DMS 273 treated with DMSO at 0.1 percent for 48 hours (cell line): ENCODE measurements at regions not wholly inside any gene's neighbourhood (a gene's known extent, or its start where the extent isn't known, plus 50 kb on each side); places are given as distances from the start of the nearest gene placed in this dataset.

ENCODE experiments used
- DNase-seq: peaks from one replicate; lab custom pipeline; 2025; lab: John Stamatoyannopoulos, UW

DNA sequence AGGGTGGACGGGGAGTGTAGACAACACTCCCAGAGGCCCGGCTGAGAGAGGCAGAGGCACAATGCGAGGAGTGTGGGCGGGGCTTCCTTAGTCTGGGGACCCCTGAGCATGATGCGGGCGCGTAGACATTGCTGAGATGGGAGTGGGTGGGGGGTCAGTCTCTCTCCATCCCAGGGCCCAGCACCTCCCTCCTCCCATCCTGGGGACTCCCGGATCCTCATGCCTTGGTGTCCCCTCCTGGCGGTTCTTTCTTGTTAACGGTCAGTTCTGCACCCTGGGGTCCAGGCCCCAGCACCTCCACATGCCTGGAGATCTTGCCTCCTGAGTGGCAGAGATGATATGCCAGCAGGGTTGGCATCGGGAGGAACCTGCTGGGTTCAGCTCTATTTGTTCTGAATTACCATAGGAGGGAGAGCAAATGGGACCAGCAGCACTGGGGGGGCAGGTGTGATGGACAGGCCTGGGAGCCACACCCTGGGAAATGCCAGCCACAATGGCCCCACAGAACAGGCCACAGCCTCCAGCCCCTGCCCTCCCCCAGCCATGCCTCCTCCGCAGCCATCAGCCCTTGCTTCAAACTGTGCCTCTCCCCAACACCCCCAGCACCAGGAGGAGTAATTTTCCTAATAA is 55.7 kb downstream of the RTL6 start:
- DNase-seq: no peak

DNA sequence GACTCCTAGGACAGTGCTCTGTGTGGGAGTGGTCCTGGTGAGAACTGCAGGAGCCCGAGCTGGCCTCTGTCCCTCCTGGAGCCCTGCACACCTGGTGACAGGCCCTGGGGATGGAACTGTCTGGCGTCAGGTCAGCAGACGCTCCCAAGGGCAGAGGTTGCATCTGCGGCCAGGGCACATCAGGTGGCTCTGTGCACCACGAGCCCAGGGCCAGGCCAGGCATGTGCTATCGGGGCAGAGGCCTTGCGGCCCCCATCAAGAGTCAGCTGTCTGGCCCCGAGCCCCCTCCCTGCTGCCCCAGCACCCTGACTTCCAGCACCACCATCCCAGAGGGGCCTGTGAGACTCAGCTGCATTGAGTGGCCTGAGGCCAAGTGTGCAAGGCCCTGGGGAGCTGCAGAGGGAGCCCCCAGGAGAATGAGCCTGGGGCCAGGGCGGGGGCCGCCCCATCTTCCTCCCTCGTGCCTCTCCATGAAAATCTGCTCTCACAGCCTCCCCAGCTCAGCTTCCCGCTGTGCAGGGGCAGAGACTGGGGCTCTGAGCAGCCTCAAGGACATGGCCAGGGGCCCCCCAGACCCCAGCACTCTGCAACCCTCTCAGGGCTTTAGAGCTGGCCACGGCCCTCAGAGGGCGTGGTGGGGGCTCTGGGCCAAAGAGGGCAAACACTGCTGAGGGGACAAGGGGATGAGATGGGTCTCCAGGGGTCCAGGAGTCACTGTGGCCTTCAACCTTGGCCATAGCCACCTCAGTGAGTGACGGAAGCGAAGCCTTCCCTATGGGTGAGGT is 56.4 kb downstream of the RTL6 start:
- DNase-seq: no peak

DNA sequence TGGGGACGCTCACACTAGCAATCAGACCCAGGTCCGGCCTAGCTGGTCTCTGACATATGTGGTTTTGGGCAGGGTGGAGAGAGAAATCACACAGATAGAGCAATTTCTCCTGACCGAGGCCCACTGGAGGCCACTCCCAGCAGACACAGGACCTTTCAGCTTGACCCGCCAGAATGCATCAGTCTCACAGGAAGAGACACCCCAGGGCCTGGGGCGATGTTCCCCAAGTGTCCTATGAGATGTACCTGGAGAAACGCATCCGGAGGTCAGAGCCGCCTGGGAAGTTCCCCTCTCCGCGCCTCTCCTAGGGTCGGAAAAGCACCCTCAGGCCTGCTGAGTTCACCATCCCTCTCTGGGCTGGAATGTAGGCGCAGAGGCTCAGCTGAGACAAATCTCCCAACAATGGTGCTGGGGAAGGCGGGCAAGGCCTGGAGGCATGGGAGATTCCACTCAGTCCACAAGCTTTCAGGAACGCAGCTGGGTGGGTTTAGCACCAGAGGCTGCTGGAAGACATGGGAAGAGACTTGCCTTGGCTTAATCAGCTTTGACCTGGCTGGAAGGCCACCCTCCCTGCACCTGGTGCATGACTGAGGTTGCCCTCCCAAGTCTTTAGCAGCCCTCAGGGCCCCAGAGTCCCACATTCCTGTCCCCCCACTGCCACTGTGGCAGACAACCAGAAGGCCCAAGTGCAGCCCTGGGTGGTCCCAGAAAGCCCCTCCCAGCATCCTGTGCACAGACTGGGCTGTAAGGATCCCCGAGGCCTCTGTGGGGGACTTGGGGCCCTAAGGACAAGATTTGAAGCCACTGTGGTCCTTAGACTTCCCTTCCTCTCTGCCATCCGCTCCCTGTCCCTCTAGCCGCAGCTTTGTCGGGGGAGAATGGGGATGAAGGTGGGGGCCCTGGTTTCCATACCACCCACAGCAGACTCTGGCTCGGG is 57.5 kb downstream of the RTL6 start:
- no peak for DNase-seq

DNA sequence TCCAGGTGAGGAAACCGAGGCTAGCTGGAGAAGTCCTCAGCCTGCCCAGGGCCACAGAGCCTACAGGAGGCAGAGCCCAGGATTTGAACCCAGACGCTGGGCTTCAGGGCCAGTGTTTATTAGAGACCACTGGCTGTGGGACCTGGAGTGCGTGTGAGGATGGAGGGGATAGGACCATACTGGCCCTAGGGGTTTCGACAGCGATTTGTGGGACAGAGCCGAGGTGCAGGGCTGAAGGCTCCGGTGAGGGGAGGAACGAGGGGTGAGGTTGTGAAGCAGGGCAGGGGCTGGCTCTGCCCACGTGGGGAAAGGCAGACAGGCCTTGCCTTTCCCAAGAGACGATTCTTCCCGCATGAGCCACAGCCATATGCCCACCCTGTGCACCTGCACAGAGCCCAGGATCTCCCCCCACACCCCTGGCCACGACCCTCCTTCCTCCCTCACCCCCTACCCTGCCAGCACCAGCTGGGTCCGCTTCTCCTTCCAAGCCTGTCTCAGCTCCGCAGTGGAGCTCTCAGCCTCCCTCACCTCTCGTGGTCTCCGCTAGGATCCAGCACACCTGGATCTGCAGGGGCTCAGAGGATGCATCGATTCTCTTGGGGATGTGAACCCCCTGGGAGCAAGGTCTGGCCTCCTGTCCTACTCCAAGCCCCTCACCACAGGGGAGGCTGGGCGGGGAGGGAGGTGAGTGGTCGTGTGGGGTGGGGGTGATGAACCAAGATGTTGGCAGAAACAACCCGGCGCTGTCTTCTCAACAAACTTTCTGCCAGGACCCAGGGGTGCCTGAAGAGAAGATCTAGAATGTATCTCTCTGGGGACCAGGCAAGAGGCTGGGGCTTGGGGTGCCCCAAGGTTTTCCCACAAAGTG is 58.4 kb downstream of the RTL6 start:
- DNase-seq: no peak

DNA sequence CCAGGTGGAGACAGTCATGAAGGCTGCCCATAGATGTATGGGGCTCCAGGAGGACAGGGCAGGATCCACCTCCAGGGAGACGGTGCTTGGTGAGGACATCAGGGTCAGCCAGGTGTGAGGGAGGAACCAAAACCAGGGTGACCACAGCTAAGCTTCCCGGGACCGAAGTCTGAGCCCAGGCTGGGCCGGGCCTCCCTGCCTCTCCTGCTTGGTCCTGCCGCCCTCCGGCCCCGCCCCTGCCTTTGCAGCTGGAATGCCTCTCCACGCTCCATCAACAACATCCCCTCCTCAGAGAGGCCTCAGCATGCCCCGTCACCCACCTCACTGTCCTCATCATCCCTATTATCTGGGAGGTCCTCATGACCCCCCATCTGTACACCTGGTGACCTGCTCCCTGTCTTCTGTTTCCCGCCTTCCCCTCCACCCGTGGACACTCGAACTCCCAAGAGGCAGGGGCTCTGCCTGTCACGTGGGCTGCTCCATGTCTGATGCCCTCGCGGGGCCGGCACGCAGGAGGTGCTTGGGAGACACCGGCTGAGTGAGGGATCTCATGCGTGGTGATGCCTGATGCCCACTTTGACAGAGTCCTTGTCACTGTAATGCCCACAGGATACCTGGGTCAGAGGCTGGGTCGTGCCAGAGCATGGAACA is 59.4 kb downstream of the RTL6 start:
- DNase-seq: no peak

DNA sequence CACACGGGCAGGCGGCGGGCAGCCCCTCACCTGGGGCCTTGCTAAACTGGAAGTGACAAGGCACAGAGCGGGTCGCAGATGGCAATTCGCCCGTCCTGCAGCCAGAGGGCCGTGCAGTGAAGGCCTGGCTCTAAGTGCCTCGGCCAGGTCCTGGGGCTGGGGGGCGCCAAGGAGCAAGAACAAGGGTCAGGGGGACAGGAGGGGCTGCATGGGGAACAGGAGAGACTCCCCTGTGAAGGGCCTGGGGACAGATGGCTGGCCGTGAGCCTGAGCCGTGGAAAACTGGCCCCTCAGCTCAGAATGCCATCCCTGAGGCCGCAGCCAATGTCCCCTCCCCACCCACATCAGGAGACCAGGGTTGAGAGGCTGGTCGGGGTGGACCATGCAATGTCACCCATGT is 60.0 kb downstream of the RTL6 start:
- DNase-seq: no peak

DNA sequence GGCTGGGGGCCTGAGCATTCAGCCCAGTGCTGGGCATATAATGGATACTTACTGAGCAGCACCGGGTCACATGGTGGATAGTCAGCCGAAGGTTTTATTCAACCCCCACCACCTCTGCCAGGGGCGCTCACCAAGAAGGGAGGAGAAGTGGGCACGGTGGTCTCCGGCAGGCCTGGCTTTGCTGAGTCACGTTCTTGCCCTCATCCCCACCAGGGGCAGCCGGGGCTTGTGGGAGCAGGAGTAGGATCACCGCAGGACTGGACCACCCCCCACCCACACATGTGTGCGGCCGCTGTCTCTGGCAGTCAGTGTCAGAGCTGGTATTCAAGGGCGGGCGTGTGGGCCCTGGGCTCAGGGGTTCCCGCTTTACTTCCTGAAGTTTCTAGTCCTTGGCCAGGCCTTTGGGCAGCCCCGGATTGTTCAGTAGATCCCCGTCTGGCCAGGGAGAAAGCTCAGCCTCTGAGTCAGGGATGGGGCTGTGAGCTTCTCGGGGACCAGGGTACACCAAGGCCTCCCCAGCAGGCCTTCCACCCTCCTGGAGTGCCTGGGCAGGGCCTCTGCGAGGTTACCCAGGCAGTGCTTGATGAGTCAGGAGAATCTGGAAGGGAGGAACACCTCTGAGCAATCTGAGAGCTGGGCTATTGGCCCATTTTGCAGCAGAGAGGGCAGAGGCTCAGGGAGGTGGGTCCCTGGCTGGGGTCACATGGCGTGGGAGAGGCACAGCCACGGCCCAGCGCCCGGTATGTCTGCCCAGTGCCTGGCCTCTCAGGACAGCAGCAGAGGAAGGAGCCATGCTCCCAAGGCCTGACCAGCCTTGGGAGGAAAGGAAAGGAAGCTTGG is 60.6 kb downstream of the RTL6 start:
- DNase-seq: no peak

DNA sequence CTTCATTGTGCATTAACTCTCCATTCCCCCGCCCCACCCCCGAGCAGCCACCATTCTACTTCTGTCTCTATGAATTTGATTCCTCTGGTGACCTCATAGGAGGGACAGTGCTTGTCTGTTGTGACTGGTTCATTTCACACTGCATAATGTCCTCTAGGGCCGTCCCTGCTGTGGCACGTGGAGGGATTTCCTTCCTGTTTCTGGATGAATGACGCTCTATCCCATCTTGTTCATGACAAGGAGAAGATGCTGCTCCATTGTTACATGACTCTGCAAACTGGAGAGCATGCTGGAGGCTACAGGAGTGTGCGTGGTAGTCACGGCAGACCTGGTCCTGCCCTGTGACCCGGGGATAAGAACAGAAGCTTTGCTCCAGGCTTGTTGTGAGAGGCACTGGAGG is 61.3 kb downstream of the RTL6 start:
- no peak for DNase-seq

DNA sequence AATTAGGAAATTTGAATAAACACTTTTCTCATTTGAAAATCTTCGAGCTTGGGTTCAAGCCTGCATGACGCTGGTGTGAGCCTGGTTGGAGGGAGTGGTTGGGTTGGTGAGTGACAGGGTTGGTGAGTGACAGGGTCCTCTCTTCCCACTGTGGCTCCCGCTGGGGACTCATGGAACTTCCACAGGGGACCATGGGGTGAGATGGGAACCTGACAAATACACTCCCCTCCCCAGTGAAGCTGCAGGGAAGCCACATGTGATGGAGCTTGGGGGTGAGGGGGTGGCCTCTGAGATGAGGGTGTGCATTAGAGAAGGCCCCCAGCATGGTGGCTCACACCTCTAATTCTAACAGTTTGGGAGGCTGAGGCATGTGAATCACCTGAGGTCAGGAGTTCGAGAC is 66.8 kb downstream of the RTL6 start:
- DNase-seq: no peak

DNA sequence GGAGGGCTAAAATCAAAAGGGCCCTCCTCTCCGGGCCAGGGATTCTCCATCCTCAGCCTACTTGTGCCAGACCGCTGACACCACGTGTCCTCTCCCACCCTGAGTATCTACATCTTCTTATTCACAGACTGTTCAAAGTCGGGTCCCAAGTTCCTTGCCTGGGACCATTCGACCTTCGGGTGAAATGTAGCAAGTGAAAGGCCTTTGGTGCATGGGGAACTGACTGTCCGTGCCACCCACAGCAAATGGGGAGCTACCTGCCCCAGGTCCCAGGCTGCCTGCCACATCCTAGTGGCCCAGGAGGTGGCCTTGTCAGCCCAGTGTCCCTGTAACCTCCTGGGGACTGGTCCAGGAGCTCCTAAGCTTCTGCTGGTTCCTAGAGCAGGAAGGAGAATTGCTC is 67.3 kb downstream of the RTL6 start:
- no peak for DNase-seq

DNA sequence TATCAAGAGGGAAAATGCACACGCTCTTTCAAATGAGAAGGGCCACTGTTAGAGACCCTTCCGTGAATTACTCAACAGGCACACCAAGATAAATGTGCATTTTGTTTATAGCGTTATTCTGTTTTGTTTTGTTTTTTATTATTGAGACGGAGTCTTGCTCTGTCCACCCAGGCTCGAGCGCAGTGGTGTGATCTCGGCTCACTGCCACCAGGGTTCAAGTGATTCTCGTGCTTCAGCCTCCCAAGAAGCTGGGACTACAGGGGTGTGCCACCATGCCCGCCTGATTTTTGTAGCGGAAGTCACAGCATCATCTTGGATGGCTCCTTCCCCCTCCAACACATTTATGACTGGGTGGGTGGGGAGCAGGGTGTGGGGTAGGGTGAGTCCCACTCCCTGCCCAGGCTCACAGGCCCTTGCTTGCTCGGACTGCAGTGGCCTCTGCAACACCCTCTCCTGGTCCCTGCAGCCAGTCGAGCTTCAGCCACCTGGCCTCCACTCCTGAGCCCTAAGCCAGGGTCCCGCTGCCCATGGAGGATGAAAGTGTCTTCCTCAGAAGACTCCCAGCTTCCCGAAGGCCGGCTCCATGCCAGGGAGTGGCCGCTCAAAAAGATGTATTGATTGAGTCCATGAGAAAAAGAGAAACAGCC is 68.0 kb downstream of the RTL6 start:
- no peak for DNase-seq

DNA sequence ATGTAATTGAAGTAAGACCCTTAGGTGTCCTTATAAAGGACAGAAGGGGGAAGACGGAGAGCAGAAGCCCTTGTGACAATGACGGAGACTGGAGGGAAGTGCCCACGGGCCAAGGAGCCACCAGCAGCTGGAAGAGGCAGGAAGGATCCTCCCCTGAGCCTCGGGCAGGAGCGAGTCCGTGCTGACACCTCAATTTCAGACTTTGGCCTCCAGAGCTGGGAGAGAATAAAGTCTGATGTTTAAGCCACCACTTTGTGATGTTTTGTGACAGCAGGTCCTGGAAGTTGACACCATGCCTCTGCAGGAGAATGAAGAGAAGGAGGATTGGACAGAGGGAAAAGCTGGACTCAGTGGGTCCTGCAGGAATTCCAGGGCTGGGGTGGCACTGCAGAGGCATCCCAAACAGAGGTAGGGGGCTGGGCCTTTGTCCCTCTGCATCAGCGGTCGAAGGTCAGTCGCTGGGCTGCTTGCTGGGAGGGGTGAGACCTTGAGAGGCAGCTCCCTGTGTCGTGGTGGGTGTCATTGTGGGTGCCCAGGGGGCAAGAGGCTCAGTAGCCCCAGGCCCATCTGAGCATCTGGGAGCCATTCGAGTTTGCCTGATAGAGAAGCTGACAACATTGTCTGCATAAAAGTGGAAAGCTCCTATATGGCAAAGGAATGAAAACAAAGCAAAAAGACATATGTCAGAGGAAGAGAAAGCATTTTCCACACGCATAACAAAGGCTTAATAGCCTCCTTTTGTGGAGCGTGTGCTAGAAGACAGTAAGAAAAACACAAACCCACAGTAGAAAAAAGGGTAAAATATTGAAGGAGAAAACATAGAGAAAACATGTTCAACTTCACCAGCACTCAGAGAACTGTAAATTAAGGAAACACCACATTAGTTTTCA is 68.8 kb downstream of the RTL6 start:
- DNase-seq: no peak

DNA sequence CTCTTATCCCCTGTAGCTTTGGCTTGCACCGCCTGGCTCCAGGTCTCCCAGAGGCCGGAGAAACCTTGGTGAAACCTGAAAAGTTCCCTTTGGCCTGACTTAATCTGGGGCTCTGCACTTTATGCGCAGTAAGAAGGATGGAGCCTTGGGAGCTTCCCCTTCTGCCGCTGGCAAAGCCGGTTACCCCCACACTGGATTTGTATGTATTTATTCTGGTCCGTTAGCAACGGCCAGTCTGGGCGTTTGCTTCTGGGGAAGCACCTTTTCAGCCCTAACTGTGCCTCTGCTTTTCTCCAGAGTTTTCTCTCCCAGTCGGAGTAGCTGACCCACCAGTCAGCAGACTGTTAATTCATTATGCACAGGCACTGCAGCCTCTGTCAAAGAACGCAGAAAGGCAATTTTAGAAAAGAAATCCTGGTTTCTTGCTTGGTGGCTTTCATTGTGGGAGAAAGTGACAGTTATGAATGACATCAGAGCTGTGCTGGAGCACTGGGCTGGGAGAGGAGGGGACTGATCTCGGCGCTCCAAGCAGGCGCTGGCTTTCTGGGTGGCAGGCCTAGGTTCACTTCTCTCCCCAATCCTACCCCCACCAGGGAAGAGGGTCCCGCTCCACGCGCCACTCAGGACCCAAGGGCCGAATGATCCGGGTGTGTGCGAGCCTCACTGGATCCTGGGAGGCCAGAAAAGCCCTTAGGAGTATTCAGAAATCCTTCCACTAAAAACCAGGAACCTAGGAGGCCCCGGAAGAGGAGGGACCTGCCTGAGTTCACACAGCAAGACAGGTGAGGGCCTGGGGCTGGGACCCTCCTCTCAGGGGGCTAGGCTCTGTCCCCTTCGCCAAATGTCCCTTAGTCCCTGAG is 70.2 kb downstream of the RTL6 start:
- no peak for DNase-seq

DNA sequence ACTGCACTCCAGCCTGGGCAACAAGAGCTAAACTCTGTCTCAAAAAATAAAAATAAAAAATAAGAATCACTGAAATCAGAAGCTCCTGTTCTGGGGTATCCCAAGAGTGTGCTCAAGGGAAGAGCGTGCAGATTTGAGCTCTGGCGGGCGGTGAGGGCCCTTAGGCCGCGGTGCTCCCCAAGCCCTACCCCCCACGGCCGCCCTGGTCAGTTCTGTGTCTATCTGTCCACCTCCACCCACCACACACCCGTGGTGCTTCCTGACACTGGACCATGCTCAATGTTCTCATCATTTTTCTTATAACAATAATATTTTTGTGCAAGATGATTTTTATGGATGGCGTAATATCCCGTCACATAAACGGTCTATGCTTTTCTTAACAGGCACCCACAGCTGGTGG is 71.1 kb downstream of the RTL6 start:
- DNase-seq: no peak

DNA sequence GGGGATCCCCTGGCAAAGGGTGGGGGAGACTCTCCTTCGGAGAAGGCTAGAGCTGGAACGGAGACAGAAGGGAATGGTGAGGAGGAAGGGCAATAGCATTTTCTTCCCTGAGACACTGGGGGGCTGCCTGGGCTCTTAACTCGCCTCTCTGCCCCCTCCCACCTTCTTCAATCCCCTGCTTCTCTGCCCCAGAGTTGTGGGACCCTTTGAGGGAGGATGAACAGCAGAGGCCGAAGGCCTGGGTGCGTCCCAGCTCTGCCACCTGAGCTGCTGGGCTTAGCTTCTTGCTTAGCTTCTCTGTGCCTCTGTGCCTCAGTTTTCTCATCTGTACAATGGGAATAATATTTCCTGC is 72.4 kb downstream of the RTL6 start:
- DNase-seq: no peak

DNA sequence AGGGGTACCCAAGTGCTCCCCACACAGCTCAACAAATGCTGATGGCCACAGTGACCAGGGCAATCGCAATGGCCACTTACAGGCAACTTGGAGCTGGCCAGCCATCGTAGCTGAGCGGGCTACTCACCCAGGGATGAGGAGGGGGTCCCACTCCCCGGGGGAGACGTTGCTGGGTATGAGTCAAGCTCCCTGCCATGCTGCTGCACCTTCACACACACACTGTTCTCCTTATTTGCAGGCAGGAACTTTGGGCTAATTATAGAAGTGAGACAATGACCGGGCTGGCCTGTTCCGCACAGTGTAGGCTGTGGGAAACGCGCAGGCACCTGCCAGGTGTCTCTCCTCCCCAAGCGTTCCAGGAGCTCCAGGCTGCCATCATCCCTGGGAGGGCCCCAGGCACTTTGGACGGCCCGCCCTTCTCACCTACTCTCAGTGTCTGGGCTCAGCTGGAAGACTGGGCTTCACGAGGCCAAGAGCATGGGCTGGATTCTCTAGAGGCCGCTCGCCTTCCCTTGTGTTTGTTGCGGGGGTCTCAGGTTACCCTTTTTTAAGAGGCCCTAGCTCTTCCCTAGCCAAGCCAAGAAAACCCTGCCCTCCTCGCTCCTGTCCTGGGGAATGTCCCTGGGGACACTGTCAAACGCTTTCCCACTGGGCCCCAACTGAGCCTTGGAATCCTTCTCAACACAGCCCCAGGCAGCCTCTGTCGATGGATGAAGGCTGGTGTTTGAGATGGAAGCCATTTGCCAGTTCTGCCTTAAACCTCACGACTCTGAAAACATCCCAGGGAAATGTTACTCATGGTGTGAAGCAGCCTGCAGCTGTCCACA is 73.0 kb downstream of the RTL6 start:
- no peak for DNase-seq

DNA sequence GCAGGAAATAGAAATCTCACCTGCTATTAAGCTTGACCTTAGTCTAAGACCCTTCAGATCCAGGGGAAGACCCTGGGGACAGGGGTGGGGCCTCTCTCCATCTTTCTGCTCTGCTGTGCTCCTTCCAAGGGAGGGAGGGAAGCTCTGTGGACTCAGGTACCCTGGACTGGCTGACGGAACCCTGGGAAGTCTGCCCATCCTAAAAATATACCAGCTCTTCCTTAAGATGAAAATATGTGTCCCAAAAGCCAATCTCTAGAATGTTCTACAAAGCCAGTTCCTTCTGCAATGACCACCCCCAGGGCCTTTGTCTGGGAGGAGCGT is 73.7 kb downstream of the RTL6 start:
- no peak for DNase-seq
